ENCODE measurements at regions not wholly inside any gene's neighbourhood (a gene's known extent, or its start where the extent isn't known, plus 50 kb on each side); places are given as distances from the start of the nearest gene placed in this dataset.

DNA sequence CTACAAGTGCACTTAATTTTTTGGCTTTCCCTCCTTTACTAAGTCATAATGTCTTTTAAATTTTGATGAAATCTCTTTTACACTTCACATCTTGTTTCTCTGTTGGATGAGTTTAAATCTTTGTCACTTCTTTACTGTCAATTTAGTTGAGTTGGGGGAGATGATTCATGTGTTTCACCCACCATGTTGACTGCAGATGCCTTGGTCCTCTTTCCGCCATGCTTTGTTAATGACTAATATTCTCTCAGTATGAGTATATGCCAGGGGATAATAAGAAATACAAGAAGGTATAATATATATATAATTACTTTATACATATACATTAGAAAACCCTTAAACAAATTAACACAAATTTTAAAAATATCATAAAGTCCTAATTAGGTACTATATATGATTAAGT is 149.7 kb upstream of the SPRED1 start:
- TF ChIP-seq, protein P1, sequence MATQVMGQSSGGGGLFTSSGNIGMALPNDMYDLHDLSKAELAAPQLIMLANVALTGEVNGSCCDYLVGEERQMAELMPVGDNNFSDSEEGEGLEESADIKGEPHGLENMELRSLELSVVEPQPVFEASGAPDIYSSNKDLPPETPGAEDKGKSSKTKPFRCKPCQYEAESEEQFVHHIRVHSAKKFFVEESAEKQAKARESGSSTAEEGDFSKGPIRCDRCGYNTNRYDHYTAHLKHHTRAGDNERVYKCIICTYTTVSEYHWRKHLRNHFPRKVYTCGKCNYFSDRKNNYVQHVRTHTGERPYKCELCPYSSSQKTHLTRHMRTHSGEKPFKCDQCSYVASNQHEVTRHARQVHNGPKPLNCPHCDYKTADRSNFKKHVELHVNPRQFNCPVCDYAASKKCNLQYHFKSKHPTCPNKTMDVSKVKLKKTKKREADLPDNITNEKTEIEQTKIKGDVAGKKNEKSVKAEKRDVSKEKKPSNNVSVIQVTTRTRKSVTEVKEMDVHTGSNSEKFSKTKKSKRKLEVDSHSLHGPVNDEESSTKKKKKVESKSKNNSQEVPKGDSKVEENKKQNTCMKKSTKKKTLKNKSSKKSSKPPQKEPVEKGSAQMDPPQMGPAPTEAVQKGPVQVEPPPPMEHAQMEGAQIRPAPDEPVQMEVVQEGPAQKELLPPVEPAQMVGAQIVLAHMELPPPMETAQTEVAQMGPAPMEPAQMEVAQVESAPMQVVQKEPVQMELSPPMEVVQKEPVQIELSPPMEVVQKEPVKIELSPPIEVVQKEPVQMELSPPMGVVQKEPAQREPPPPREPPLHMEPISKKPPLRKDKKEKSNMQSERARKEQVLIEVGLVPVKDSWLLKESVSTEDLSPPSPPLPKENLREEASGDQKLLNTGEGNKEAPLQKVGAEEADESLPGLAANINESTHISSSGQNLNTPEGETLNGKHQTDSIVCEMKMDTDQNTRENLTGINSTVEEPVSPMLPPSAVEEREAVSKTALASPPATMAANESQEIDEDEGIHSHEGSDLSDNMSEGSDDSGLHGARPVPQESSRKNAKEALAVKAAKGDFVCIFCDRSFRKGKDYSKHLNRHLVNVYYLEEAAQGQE (IDR thresholded peaks at IDR 0.05; ENCODE audit: borderline replicate concordance), result no peak
- TF ChIP-seq MXI1 (conservative IDR thresholded peaks at IDR 0.05; ENCODE audit: poor library complexity, severe bottlenecking) (no peak), POLR2AphosphoS5 (IDR thresholded peaks at IDR 0.05) (no peak), RAD21 (conservative IDR thresholded peaks at IDR 0.05) (no peak), SMC3 (conservative IDR thresholded peaks at IDR 0.05; ENCODE audit: poor library complexity) (no peak), EP300 (conservative IDR thresholded peaks at IDR 0.05; ENCODE audit: poor library complexity, severe bottlenecking) (no peak), EZH2 (IDR thresholded peaks at IDR 0.05; ENCODE audit: borderline replicate concordance, insufficient read depth, low read length, poor library complexity, severe bottlenecking) (no peak), CTCF (IDR thresholded peaks at IDR 0.05; ENCODE audit: poor library complexity, severe bottlenecking) (no peak), TAF1 (IDR thresholded peaks at IDR 0.05; ENCODE audit: low read depth) (no peak)
- Histone ChIP-seq H3K79me2 (replicated peaks; ENCODE audit: insufficient read depth, low read length) (no peaks in the 10 kb centered on the region), H3K4me3 (ENCODE audit: low read length) (no peak overlapping the region), H3K9me2 (ENCODE audit: insufficient read depth, low read length) (no peaks in the 10 kb centered on the region), H3F3A (ENCODE audit: insufficient read depth, low read length, poor library complexity, severe bottlenecking) (no peaks in the 10 kb centered on the region), H3K27ac (ENCODE audit: low read length) (no peak overlapping the region), H3K36me3 (ENCODE audit: insufficient read depth, low read length) (no peaks in the 10 kb centered on the region), H3K27me3 (ENCODE audit: insufficient read depth, low read depth, low read length) (no peaks in the 10 kb centered on the region), H2AFZ (ENCODE audit: low read depth, low read length) (no peak overlapping the region), H4K20me1 (ENCODE audit: insufficient read depth) (no peaks in the 10 kb centered on the region), H3K9me3 (ENCODE audit: low read length) (no peaks in the 10 kb centered on the region), H3K9ac (ENCODE audit: low read length) (no peak overlapping the region), H3K4me2 (ENCODE audit: low read length) (no peak overlapping the region)

DNA sequence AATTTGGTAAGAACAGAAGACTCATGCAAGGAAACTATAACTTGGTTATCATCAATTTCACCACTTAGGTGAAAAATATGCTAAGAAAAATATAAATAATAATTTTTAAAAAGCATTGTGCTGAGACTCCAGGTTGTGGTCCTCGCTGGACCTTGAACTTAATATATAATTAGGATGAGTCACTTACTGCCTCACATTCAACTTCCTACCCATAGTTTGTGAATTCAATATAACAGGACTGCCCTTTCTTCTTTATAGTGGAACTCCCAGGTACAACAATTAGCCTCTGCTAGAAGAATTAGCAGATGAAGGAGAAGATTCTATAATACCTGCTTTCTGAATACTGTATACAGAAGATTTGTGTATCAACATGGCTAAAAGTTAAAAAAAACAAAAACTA is 149.1 kb upstream of the SPRED1 start:
- H4K20me1 ChIP-seq (ENCODE audit: insufficient read depth), result no peaks in the 10 kb centered on the region
- H3K9me2 ChIP-seq (ENCODE audit: insufficient read depth, low read length), result no peaks in the 10 kb centered on the region
- H3K9ac ChIP-seq (ENCODE audit: low read length), result no peak overlapping the region
- no peaks in the 10 kb centered on the region for H3K27me3 ChIP-seq (ENCODE audit: insufficient read depth, low read depth, low read length)
- no peaks in the 10 kb centered on the region for H3K36me3 ChIP-seq (ENCODE audit: insufficient read depth, low read length)
- H3K4me2 ChIP-seq (ENCODE audit: low read length), result no peak overlapping the region
- no peaks in the 10 kb centered on the region for H3K79me2 ChIP-seq (replicated peaks; ENCODE audit: insufficient read depth, low read length)
- H3K9me3 ChIP-seq (ENCODE audit: low read length), result no peaks in the 10 kb centered on the region
- H3K27ac ChIP-seq (ENCODE audit: low read length), result no peak overlapping the region
- no peak overlapping the region for H3K4me3 ChIP-seq (ENCODE audit: low read length)
- TF ChIP-seq RAD21 (conservative IDR thresholded peaks at IDR 0.05), result no peak
- TF ChIP-seq CTCF (IDR thresholded peaks at IDR 0.05; ENCODE audit: poor library complexity, severe bottlenecking), result no peak
- no peak for TF ChIP-seq POLR2AphosphoS5 (IDR thresholded peaks at IDR 0.05)
- no peak for TF ChIP-seq EZH2 (IDR thresholded peaks at IDR 0.05; ENCODE audit: borderline replicate concordance, insufficient read depth, low read length, poor library complexity, severe bottlenecking)
- TF ChIP-seq MXI1 (conservative IDR thresholded peaks at IDR 0.05; ENCODE audit: poor library complexity, severe bottlenecking), result no peak
- no peak for TF ChIP-seq TAF1 (IDR thresholded peaks at IDR 0.05; ENCODE audit: low read depth)
- no peak for TF ChIP-seq SMC3 (conservative IDR thresholded peaks at IDR 0.05; ENCODE audit: poor library complexity)
- TF ChIP-seq, protein P1 (IDR thresholded peaks at IDR 0.05; ENCODE audit: borderline replicate concordance), result no peak
- no peak for TF ChIP-seq EP300 (conservative IDR thresholded peaks at IDR 0.05; ENCODE audit: poor library complexity, severe bottlenecking)
- no peak overlapping the region for H2AFZ ChIP-seq (ENCODE audit: low read depth, low read length)
- no peaks in the 10 kb centered on the region for H3F3A ChIP-seq (ENCODE audit: insufficient read depth, low read length, poor library complexity, severe bottlenecking)

Measured in neural cell (in vitro differentiated cells).